ENCODE measurements at regions not wholly inside any gene's neighbourhood (a gene's known extent, or its start where the extent isn't known, plus 50 kb on each side); places are given as distances from the start of the nearest gene placed in this dataset.
A peak's percentile ranks its signal among the peaks of the same experiment; 100 is the strongest.

DNA sequence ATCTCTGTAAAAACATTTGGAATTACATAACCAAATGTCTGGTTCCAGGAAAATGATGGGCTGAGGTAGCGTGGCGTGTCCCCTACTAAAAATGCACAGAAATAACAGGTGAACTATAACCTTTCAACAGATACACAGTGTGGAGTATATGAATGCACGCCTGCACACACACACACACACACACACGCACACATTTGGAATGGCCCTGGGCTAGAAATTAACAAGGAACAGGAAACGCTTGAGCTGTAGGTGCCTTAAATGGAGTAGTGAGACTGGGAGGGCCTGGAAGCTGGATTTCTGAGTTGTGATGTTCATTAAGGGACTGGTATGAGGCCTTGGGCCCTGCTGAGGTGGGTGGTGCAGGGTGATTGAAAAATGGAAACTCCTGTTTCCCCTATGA lies 246.5 kb upstream of the C1orf174 start:
- H3K36me3 Mint-ChIP-seq: no peaks in the 10 kb centered on the region
- peaks cover 4% of the 10 kb centered on the region for H3K27me3 Mint-ChIP-seq
- no peak overlapping the region for H3K27ac Mint-ChIP-seq
- no peaks in the 10 kb centered on the region for H3K4me1 Mint-ChIP-seq
- no peaks in the 10 kb centered on the region for H3K9me3 Mint-ChIP-seq
- H3K4me3 Mint-ChIP-seq: no peak overlapping the region
- ATAC-seq: no peak

DNA sequence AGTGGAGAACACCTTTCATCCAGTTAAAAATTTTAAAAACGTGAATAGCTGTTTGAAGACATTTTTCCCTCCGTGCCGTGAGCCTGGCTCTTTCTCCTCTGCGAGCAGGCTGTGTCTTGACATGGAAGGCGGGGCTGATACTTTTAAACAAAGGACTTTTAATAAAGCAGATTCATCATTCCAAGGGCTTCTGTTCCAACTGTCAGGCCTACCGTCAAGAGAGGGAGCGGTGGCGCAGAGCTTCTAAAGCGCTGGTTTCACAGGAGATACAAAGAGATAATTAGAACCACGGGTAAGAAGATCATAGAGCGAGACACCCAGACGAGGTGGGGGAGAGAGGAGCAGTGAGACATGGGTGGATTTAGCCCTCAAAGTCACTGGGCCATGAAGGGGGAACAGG lies 247.4 kb upstream of the C1orf174 start:
- Mint-ChIP-seq H3K4me1 (no peaks in the 10 kb centered on the region), H3K36me3 (no peaks in the 10 kb centered on the region), H3K9me3 (no peaks in the 10 kb centered on the region), H3K27ac (no peak overlapping the region), H3K27me3 (no peaks in the 10 kb centered on the region), H3K4me3 (no peak overlapping the region)
- no peak for ATAC-seq

DNA sequence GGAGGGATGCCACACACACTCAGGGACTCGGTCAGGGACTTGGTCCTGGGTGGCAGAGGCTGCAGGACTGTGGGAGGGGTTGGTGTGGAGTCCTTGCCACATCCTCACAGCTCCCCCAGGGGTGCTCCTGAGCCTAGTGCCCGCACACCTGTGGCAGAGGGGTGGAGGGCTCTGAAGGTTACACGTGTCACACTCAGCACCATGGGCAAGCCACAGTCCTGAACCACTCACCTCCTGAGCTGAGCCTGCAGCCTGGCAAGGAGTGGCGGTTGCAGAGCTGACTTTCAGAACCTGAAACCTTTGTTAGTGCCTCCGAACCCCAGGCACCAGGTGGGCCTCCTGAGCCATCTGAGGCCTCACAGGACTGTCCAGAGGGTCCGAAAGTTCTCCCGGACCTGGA lies 249.2 kb upstream of the C1orf174 start:
- no peaks in the 10 kb centered on the region for H3K4me1 Mint-ChIP-seq
- no peak overlapping the region for H3K4me3 Mint-ChIP-seq

DNA sequence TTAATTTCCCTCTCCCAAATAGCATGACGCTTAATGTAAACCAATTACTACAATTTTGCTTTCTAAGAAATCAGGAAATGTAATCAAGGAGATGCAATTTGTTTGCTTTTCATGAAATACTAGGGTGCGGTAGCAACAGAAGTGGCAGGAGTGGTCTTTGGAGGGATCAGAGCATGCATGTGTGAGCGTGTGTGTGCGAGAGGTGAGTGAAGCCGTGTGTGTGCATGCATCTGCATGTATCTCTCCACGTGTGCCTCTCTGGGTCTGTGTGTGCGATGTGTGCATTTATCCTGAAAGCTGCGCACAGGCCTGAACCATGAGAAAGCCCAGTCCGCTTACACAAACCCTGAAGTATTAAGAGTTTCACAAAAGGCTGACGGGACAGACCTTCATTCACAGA lies 249.8 kb upstream of the C1orf174 start:
- Mint-ChIP-seq H3K27ac (no peak overlapping the region), H3K9me3 (no peaks in the 10 kb centered on the region), H3K4me1 (no peaks in the 10 kb centered on the region), H3K4me3 (no peak overlapping the region), H3K36me3 (no peaks in the 10 kb centered on the region), H3K27me3 (no peaks in the 10 kb centered on the region)
- ATAC-seq: peak; percentile 32

More for the DNA sequence above, 249.2 kb upstream of the C1orf174 start:
- H3K27me3 Mint-ChIP-seq: no peaks in the 10 kb centered on the region
- no peaks in the 10 kb centered on the region for H3K9me3 Mint-ChIP-seq
- H3K36me3 Mint-ChIP-seq: no peaks in the 10 kb centered on the region
- no peak overlapping the region for H3K27ac Mint-ChIP-seq
- ATAC-seq: no peak

DNA sequence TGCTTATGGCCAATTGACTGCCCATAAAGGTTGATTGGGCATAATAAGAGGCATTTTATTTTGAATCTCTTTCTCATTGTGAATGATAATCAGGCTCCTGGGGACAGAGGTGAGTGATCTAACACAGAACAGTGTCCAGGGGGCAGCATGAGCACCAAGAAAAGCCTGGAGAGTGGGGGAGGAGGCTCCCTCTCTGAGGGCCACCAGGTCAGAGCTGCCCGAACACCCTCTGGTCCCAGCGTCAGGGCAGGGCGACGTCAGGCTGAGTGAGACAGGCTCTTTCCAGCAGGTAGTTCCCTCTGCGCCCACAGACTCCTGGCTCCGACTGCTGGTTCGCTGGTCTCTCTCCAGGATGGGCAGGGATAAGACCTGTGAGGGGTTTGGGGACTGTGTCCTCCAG lies 250.2 kb upstream of the C1orf174 start:
- peak; percentile 6 for ATAC-seq
- Mint-ChIP-seq H3K4me1 (no peaks in the 10 kb centered on the region), H3K27me3 (no peaks in the 10 kb centered on the region), H3K27ac (no peak overlapping the region), H3K36me3 (no peaks in the 10 kb centered on the region), H3K9me3 (no peaks in the 10 kb centered on the region), H3K4me3 (no peak overlapping the region)

DNA sequence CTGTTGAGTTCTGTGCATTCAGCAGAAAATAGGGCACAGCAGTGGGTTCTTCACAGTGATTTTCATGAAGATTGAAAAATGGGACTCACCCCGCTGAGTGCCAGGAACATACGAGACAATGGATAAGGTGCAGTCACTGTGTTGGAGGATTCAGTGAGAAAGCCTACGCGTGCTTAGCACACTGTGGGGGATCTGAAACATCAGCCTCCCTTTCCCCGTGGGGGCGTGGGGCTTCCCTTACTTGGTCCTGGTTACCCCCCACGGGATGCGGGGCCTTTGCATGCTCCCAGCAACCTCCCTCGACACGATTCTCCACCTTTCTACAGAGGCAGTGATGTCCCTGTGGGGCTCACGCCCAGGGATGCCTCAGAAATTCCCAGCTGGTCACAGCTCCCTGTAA lies 252.2 kb upstream of the C1orf174 start:
- no peaks in the 10 kb centered on the region for H3K9me3 Mint-ChIP-seq
- H3K4me1 Mint-ChIP-seq: no peaks in the 10 kb centered on the region
- no peak overlapping the region for H3K4me3 Mint-ChIP-seq
- no peaks in the 10 kb centered on the region for H3K27me3 Mint-ChIP-seq
- no peaks in the 10 kb centered on the region for H3K36me3 Mint-ChIP-seq
- ATAC-seq: no peak
- H3K27ac Mint-ChIP-seq: no peak overlapping the region

DNA sequence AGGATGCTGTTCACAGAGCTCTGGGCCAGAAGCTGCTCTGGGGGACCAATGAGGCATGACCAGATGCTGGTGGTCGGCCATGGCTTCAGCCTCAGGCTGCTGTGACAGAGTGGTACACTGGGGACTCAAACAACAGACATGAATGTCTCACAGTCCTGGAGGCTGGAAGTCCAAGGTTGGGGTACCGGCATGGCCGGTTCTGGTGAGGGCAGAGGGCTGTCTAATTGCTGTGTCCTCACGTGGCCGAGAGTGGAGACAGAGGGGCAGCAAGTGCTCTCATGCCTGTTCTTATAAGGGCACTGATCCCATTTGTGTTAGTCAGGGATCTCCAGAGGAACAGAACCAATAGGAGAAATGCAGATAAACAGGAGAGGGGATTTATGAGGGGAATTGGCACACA lies 253.5 kb upstream of the C1orf174 start:
- Mint-ChIP-seq H3K27ac (no peak overlapping the region), H3K4me1 (no peaks in the 10 kb centered on the region)

DNA sequence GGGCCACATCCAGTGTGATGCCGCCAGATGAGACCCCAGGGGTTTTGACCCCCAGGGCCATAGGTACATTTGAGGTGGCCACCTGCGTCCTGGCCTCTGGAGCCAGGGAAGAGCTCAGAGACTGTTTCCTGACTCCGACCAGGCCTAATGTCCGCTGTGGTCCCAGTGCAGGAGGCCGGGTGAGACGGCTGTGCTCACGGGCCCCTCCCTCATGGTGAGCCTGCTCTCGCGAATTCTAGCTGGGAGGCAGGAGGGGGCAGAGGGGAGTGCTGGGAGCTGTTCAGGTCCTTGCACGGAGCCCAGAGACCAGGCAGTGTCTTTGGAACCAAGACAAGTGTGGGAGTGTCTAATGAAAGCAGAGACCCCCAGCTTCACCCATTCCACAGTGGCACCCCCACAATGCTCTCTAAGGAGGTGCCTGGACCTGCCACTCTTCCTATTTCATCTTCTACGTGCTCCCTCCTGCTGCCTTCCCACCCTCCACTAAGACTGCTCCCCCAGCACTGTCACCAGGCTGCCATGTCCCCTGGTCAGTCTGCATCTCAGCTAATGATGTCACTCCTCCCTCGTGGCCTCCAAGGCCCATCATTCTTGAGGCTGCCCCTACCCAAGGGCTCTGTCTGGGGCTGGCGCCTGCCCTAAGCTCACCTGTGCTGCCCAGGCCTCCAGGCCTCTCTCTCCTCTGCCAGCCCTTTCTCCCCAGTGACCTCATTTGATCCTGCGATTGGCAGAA lies 256.3 kb upstream of the C1orf174 start:
- H3K27me3 Mint-ChIP-seq: no peaks in the 10 kb centered on the region
- no peaks in the 10 kb centered on the region for H3K9me3 Mint-ChIP-seq

More for the DNA sequence above, 253.5 kb upstream of the C1orf174 start:
- H3K36me3 Mint-ChIP-seq: no peaks in the 10 kb centered on the region
- no peak for ATAC-seq
- H3K9me3 Mint-ChIP-seq: no peaks in the 10 kb centered on the region
- no peaks in the 10 kb centered on the region for H3K27me3 Mint-ChIP-seq
- H3K4me3 Mint-ChIP-seq: no peak overlapping the region

DNA sequence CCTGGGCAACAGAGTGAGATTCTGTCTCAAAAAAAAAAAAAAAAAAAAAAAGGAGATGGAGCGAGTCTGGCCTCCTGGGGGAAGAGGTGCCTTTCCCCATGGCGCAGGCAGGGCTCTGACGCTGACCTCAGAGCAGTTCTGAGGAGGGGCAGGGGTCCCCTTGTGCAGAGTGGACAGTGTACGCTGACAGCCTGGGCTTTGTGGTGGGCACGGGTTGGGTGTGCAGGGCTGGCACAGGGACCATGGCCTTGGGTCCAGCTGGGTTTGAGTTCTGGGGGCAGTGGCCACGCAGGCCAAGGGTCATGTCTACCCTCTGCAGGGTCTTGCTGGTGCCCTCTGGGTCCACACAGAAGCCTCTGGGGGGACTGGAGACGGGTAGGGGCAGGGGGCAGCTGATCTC lies 260.1 kb upstream of the C1orf174 start:
- peaks cover 3% of the 10 kb centered on the region for H3K9me3 Mint-ChIP-seq
- ATAC-seq: no peak
- no peak overlapping the region for H3K27ac Mint-ChIP-seq
- peaks cover 8% of the 10 kb centered on the region for H3K27me3 Mint-ChIP-seq
- no peak overlapping the region for H3K4me3 Mint-ChIP-seq
- no peaks in the 10 kb centered on the region for H3K36me3 Mint-ChIP-seq
- H3K4me1 Mint-ChIP-seq: no peaks in the 10 kb centered on the region

More for the DNA sequence above, 256.3 kb upstream of the C1orf174 start:
- Mint-ChIP-seq H3K4me3 (no peak overlapping the region), H3K27ac (no peak overlapping the region), H3K36me3 (no peaks in the 10 kb centered on the region), H3K4me1 (no peaks in the 10 kb centered on the region)
- no peak for ATAC-seq

DNA sequence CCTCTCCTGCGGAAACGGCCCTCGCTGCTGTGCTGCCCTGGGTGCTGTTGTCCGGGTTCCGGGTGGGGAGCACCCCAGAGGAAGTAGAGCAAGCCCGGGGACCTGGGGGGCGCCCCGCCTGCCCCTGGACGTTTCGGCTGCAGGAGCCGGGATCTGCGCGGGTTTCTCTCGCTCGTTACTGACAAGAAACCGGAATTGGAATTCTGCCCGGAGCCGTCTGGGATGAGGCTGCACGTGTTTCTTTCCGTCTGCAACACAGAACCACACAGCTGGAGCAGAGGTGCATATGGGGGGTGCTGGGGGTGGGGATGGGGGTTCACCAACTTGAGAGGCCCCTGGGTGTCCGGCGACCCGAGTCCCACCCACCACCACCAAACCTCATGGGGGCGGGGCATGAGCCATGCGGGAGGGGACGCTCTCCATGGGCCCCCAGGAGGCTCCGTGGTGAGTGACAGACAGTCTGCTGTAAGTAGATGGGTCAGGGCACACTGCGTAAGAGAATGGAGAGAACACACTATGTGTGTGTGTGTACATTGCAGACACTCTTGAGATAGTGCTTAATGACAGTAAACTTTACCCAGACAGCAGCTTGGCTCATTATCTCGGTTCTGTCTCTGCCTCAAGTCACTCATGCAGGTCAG lies 261.4 kb upstream of the C1orf174 start:
- no peak for ATAC-seq
- Mint-ChIP-seq H3K27ac (no peak overlapping the region), H3K4me3 (no peak overlapping the region), H3K4me1 (no peaks in the 10 kb centered on the region), H3K36me3 (no peaks in the 10 kb centered on the region), H3K9me3 (peaks cover 3% of the 10 kb centered on the region), H3K27me3 (peaks cover 14% of the 10 kb centered on the region)

DNA sequence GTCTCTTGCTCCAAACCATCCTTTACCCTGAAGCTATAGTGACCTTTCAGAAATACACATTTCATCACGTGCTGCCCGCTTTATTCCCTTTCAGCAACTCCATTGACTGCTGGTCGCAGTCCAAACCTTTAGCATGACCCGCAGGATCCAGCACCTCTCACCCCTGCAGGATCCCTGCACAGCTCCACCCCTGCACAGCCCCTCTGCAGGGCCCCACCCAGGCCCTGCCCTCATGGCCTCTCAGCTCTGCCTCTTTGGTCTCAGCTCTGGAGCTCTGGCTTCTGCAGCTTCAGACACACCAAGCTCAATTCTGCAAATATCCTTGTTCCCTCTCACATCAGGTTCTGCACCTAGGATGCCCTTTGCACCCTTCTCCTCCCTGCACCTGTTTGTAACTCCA lies 264.9 kb upstream of the C1orf174 start:
- Mint-ChIP-seq H3K27ac (no peak overlapping the region), H3K4me3 (no peak overlapping the region), H3K4me1 (no peaks in the 10 kb centered on the region), H3K27me3 (peaks cover 17% of the 10 kb centered on the region), H3K36me3 (no peaks in the 10 kb centered on the region), H3K9me3 (peaks cover 3% of the 10 kb centered on the region)
- no peak for ATAC-seq

DNA sequence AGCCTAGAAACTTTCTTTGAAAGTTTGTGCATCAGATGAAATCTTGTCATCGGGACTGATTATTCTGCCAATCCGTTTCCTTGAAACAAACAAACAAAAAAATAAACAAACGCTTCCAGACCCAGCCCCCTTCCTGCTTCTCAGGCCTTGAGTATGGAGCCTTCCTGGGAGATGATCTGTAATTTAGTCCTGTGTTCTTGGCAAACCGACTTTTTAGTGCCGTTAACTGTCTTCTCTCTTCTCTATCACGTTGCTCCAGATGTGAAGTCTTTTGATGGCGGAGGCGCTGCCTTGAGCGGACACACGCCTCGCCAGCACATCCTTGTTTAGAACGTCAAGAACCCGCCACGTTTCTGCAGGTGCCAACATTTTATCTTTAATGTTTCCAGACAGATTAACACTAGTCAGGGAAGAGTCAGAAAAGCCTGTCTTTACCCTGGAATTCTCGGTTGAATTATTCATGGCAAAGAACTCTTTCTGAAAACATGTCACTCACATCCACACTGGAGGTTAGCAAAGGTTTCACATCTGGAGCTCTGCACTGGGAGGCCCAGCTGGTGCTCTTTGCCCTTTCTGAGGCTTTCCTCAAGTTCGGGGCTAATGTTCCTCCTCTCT lies 265.7 kb upstream of the C1orf174 start:
- Mint-ChIP-seq H3K36me3 (no peaks in the 10 kb centered on the region), H3K9me3 (peaks cover 3% of the 10 kb centered on the region), H3K4me1 (no peaks in the 10 kb centered on the region), H3K4me3 (no peak overlapping the region), H3K27ac (no peak overlapping the region), H3K27me3 (peaks cover 23% of the 10 kb centered on the region)
- ATAC-seq: no peak

DNA sequence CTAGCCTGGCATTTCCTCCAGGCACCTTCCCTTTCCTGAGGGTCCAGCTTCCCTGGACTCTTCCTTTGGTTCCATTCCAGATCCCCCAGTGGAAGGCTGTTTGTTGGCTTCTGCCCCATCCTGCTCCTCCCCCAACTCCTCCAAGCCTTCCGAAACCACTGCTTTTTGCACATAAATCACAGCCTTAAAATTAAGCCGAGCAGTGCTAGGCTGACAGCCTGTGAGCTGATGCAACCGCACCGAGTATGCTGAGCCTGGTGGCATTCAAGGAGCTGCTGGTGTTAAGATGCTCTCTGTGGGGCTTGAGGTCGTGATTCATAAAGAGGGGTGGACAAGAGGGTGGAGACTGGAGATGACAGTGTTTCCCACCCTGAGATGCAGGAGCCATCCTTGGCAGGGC lies 266.6 kb upstream of the C1orf174 start:
- Mint-ChIP-seq H3K4me1 (no peaks in the 10 kb centered on the region), H3K4me3 (no peak overlapping the region), H3K27me3 (peaks cover 31% of the 10 kb centered on the region), H3K27ac (no peak overlapping the region), H3K36me3 (no peaks in the 10 kb centered on the region), H3K9me3 (peaks cover 3% of the 10 kb centered on the region)
- no peak for ATAC-seq

DNA sequence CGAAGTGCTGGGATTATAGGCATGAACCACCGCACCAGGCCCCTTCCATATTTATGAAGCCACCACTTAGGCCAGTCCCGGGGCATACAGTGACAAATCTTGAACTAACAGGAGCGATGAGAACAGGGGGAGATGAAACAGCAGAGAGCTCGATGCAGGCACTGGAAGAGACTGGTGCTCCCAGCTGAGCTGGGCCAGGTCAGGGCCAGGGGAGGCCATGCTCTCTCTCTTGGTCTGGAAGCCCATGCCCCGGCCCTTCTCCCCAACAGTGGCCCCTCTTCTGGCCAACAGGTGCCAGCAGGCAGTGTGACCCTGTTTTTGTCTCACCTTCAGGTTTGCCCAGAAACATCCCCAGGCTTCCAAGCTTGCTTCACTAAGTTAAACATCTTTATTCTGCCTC lies 269.9 kb upstream of the C1orf174 start:
- H3K9me3 Mint-ChIP-seq: no peaks in the 10 kb centered on the region
- ATAC-seq: no peak
- H3K27me3 Mint-ChIP-seq: peaks cover 51% of the 10 kb centered on the region
- H3K27ac Mint-ChIP-seq: no peak overlapping the region
- no peaks in the 10 kb centered on the region for H3K36me3 Mint-ChIP-seq
- no peaks in the 10 kb centered on the region for H3K4me1 Mint-ChIP-seq
- no peak overlapping the region for H3K4me3 Mint-ChIP-seq

DNA sequence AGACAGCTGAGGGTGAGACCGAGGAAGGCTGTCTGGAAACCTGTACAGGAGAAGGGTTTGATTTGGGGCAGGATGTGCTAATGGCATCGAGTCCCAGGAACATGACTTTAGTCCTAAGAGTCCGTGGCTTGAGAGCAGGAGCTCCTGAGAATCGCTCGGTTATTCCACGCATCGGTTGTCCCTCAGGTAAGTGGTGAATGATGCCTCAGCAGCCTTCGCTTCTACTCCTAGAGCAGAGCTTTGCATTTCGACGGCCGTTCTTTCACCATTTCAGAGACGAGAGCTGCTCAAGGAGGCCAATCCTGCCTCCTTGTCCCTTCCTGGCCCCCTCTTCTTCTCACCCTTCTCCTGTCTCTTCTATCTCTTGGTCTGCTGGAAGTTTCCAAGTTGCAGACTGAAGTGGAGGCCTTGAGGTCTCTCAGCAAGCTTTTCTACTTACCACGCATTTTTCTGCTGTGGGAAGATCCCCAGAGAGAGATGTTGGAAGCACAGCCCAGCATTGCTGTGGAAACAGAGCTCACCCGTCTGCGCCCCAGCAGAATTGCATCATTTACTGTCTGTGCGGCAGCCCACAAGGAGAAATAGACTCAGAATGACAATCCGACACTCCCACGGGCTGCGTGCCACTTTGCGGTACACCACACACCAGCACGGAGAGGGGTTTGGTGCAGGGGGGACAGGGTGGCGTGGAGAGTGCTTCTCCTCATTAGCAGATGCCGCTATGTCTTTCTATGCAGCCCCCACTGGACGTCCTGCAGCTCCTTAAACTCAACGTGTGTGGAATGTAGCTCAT lies 270.7 kb upstream of the C1orf174 start:
- Mint-ChIP-seq H3K27ac (no peak overlapping the region), H3K4me3 (no peak overlapping the region), H3K27me3 (peaks cover 43% of the 10 kb centered on the region), H3K36me3 (no peaks in the 10 kb centered on the region), H3K9me3 (no peaks in the 10 kb centered on the region), H3K4me1 (no peaks in the 10 kb centered on the region)
- no peak for ATAC-seq

Measured in stimulated activated memory B cell treated with anti-CD40 and anti-IgM and Interleukin-4, amounts not matched to agents 10 μg/mL and 1 μg/mL and 100 μg/mL, for 72 hours (primary cell).